GM19372 (cell line): ENCODE measurements at regions not wholly inside any gene's neighbourhood (a gene's known extent, or its start where the extent isn't known, plus 50 kb on each side); places are given as distances from the start of the nearest gene placed in this dataset.

ENCODE experiments used
- ATAC-seq: cut with Tn5 transposase; IDR thresholded peaks from one replicate; pipeline ENCODE4 v1.9.1; 2021; ENCODE audit warnings: mild to moderate bottlenecking, low read depth, moderate library complexity; ENCODE audit not compliant: unreplicated experiment

DNA sequence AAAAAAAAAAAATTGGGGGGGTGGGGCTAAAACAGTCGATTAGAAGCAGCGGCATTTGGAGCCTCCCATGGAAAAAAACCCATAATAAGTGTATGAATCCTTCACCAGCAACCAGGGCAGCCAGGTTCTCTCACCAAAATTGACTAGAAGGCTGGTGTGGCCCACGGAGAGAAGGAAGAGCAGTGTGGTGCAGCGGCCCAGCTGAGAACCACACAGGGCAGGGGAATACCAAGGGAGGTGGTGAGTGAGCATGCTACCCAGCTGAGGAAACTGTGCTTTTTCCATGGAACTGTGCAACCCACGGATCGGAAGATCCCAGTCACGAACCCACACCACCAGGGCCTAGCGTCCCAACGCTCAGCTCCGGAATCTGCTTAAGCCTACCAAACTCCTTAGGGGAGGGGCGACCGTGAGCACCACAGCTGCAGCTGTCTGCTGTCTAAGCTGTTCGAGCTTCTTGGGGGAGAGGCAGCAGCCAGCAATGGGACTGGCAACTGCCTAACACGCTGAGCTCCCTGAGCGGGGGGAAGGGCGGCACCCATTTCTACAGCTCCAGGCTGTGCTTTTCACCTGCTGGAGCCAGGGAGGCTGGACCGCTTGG is 1037.2 kb upstream of the ACVR2A start:
- ATAC-seq = no peak

DNA sequence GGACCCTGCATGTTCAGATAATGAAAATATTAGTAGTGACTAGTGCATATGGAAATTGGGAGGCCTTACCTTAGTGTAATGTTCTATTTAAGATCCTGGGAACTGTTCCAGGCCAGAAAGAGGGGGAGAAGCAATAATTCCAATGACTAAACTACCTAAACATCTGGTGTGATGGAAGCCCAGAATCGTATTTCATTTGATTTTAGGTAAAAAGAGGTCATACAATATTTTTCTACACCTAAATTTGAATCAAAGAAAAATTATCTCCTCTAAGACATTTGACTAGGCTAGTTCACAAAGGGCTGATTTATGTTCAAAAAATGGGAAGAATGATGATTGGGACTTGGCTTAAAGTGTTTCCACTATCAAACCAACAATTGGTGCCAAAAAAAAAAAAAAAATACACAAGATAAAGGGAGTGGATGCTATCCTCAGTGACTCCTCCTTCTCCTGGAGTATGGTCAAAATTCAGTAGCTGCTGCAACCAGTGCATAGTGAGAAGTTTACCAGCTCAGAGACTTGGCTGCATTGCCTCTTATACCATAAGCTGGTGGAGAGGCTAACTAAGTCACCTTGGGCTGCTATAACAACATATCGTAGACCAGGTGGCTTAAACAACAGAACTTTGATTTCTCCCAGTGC is 1038.3 kb upstream of the ACVR2A start:
- ATAC-seq = no peak

DNA sequence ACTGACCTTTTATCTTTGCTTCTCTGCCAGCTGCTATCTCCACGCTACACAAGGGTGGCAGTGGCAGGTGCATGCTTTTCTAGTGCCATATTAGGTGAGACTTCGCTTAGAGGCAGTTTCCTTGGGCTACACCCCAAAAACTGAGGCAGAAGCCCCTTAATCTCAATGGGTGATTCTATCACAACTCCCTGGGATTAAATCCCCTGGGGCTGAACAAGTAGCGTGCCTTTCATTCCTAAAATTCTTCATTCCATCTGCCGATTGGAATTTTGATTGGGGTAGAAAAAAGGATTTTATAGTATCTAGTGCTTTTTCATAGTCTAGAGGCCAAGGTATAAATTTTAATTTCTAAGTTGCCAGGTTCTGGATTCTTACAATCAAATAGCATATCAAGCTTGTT is 1040.5 kb upstream of the ACVR2A start:
- ATAC-seq = no peak

DNA sequence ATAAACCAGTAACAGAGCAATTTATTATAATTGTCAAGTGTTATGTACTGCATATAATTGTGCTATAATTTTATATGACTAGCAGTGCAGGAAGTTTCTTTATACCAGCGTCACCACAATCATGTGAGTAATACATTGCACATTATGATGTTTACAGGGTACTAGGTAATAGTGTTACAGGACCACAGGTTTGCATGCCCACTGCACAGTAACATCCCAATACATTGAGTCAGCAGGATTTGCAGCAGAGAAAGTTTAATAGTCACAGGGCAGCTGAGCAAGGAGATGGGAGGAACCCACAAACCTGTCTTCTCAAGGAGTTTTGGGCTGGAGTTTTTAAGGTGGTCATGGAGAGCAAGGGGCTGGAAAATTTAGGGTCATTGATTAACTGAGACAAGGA is 1042.9 kb upstream of the ACVR2A start:
- ATAC-seq = no peak

DNA sequence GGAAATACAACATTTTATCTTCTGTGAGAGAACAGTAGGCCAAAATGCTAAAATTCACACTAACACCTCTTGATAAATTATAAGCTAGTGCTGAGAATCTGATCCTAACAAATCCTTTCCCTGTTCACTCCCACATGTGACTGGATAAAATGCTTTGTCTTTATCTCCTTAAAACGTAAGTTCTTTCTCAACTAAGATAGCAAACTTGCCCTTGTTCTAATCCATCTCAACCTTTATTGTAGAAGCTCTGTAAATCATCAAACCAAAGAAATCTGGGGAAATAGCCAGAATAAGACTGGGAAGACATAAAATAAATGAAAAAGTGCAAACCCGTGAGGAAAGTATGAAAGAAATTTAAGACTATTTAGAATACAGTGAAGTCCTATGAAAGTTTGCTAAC is 1058.4 kb upstream of the ACVR2A start:
- no peak for ATAC-seq

DNA sequence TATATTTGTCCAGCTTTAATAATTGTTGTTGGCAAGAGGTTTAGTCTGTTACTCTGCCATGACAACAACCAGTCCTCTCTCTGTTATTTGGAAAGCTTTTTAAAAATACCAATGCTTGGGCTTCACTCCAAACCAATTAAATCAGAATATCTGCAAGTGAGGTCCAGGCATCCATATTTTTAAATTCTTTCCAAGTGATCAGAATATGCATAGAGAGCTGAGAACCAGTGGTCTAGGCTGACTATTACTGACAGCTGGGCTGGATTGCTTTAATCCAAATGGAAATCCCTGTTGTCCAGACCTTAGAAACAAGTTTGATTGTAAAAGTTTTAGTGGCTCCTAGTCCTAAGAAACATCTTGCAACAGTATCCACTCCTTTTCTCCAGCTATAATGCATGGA is 1059.7 kb upstream of the ACVR2A start:
- ATAC-seq = no peak

DNA sequence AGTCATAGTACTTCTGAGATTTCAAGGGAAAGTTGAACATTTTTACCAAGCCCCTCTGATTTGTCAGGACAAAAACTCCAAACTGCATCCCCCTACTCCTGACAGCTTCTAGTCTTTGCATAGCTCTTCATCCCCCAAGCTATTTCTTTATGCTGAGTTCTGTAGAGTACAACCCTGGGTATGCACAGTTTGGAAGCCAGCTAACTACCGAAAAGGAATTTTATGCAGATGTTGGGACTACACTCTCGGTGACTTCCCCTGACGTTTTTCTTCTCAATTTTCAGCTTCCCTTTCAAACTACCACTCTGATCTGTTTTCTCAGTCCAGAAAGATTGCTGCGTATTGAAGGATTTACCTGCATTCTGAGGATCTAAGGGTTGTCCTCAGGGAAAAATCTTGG is 1060.2 kb upstream of the ACVR2A start:
- no peak for ATAC-seq

DNA sequence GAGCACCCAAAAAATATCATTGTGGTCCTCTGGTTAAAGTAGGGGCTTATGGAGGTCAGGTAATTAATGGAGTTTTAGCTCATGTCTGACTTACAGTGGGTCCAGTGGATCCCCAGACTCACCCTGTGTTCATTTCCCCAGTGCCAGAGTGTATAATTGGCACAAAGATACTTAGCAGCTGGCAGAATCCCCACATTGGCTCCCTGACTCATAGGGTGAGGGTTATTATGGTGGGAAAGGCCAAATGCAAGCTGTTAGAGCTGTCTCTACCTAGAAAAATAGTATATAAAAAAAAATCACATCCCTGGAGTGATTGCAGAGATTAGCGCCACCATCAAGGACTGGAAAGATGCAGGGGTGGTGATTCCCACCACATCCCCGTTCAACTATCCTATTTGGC is 1067.6 kb upstream of the ACVR2A start:
- ATAC-seq = no peak

DNA sequence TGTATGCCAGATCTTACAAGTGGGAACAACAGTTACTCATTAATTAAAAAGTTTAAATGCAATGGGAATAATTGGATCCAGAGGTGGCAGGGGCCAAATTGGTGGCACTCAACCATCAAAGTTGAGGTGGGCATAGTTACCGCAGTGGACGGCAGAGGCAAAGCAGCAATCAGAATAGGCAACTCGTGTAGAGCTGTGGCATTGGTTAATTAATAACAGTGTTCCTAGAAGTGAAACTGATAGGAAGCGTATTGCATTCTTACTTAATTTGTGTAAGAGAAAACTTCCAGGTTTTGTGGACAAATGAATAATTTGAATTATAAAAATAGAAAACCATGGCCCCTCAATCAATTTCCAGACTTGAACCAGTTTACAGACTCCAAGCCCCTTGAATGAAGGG is 1068.2 kb upstream of the ACVR2A start:
- no peak for ATAC-seq

DNA sequence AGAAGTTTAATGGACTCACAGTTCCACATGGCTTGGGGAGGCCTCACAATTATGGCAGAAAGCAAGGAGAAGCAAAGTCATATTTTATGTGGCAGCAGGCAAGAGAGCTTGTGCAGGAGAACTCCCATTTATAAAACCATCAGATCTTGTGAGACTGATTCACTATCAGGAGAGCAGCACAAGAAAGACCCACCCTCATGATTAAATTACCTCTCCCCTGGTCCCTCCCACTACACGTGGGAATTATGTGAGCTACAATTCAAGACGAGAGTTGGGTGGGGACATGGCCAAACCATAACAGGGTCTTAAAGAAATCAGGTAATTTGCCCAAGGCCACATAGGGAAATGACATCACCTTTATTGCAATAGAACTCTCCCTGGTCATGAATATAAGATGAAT is 1073.3 kb upstream of the ACVR2A start:
- ATAC-seq = no peak

DNA sequence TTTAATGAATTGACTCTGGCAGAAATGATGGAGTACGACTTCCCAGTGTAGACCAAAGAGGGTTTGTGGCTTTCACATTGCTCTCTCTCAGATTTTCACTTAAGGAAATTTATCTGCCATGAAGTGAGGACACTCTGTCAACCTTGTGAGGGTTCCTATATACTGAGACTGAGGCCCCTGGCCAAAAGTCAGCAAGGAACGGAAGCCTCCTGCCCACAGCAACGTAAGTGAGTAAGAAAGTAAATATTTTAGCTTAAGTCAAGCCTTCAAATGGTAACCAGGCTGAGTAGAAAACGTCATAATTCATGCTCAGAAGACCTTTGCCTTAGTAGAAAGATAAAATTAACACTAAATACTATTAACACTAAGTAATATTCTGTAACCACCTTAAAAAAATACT is 1080.5 kb upstream of the ACVR2A start:
- ATAC-seq = no peak

DNA sequence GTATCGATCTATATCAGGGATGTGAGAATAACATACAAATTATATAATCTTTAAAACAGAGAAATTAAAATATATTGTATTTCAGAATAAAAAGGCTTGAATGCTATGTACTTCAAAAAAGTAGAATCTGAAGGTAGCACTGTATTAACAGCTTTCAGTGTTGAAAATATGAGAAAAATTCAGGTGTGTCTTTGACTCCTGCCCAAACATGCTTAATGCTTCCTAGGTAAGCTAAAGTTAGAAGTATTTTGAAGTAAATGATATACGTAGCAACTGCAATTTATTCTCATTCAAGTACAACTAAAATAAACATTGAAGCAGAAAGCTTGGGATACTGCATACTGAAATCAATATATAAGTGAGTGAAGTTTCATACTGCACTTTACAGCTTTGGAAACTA is 1082.0 kb upstream of the ACVR2A start:
- ATAC-seq = no peak

DNA sequence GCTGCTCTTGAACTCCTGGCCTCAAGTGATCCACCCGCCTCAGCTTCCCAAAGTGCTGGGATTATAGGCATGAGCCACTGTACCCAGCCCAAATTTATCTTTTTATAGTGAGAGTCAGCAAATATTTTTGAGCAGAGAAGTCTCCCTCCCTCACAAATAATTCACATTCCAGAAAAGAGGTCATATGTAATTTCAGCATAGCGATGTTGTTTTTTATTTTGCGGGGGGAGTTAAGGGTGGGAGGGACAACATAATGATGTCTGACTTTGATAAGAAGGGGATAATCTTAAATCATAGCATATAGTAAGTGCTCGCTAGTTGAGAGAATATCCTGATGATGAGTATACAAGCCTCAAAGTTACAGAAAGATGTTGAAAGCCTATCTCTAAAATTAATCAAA is 1090.2 kb upstream of the ACVR2A start:
- ATAC-seq = no peak

DNA sequence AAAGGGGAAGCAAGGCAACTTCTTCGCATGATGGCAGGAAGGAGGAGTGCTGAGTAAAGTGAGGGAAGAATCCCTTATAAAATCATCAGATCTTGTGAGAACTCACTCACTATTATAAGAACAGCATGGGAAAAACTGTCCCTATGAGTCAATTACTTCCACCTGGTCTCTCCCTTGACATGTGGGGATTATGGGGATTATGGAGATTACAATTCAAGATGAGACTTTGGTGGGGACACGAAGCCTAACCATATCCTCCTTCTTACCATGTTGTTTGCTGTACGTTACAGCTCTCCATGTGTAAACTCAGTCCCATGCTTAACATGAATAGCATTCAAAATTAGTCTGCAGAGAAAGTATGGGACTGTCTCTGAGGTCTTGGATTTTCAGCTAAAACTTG is 1096.8 kb upstream of the ACVR2A start:
- no peak for ATAC-seq

DNA sequence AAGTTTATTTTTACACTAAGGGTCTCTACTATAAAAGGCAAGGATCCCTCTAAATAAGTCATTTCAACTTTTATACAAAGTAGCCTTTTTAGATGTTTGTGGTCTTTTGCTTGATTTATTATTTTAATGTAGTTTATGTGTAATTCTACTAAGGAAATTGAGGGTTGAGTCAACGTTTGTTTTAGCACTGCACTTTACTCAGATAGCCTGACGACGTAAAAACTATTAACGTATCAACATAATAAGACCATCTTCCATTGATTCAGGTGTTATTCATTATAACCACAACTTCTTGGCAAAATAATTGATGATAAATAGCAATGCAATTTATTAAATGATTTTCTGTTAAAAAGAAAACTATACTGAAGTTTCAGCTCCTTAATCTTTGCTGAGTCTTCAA is 1103.6 kb upstream of the ACVR2A start:
- no peak for ATAC-seq

DNA sequence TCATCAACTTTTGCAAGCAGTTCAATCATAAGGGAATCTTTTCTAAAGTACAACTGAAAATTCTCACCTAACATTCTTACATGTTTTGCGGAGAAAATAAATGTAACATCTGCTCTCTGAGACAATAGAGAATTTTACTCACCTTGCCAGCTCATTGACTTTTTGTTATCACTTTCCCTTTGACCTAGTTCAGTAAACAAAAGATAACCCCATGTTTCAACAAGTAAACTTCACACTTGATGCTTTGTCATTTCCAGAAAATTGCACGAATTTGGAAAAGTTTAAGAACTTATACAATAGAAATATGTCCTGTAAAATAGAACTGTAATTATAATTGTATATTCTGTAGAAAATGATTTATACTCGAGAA is 1110.0 kb upstream of the ACVR2A start:
- no peak for ATAC-seq

DNA sequence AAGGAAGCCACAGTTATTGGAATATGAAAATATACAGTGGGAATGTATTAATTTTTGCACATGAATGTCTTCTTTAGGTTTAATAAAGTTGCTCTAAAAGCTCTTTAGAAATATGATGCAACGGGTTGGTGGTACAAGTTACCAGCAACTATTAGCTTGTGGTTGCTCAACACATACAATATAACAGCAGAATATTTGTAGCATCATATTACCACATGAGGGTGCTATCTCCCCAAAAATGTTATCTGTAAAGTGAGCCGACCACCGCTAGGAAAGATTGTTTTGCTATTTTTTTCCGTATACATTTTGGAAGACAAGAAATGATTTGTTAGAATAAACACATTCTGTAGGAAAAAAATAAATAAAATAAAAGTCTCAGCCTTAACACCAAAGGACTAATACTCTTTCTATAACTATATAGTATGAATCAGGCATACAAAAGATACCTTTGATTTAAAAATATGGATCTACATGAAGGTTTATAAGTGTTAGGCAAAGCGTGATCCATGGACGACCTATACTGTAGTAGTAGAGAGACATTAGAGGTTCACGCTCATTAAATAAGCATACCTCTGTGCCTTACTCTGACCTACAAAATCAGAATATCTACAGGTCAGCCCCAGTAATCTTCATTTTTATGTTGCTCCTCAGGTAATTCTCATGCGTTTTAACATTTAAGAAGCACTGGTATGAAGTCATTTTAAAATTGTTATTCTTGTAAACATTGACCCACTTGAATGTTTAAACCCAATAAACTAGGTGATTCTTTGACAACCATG is 1110.6 kb upstream of the ACVR2A start:
- ATAC-seq = no peak

DNA sequence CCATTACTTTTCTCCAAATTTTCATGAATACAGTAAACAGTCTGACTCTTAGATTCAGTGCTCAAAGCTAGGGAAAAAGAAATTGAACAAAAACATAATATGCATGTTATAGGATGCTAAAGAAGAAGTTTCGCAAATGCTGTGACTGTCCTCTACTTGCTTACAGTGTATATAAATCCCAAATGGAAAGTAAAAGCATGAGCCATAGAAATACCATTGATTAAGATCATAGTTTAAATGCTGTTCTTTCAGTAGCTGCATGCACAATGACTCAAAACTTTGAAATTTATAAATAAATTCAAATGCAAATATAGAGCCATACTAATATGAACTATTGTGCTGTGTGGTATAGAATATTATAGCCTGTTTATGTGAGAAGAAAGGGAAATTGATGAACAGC is 1113.9 kb upstream of the ACVR2A start:
- no peak for ATAC-seq

DNA sequence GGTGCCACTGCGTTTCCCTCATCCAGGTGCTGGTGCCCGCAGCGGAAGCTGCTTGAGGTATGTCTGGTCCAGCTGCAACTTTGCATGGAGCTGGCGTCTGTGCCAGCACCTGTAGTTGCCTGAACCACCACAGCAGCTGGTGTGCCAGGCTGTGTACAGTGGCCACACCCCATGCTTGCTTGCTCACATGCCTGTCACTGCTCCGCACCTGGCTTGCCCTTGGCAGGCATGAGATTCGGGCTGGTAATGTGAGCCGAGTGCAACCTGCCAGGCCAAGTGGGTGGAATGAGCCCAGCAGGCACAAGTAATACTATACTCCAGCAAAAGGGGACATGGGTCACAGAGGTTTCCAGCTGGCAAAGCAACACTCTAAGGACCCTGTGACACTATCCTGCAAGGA is 1123.3 kb upstream of the ACVR2A start:
- no peak for ATAC-seq

DNA sequence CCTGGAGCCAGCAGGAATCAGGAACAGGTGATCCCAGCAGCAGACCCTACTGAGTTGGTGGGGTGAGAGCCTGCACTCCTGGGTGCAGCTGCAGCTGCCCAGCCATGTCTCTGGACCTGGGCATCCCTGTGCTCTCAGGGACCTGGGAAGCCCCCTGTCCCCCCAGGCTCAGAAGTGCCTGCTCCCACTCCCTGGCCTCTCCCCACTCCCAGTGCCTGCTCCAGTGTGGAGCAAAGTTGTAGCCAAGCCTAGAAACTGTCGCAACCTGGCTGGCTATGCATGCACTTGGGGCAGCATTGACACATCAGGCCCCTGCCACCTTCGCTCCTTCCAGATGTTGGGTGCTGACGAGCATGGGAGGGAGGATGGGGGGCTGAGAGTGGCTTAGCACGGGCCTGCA is 1124.7 kb upstream of the ACVR2A start:
- no peak for ATAC-seq

DNA sequence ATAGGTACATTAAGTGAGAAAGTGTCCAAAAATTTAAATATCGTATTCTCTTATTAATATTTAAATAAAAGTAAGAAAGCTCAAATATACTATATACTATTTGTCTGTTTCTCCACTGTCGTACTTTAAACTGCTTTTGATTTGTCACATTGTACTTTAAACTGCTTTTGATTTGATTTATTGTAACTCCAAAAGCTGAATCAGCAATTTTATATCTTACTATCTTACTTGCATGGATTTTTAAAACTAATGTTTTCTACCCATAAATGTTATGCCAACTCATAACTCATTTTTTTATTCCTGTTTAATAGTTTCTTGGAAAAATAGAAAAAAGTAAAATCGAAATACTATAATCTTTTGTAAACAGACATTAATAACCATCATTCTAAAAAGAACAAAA is 1128.2 kb upstream of the ACVR2A start:
- no peak for ATAC-seq

DNA sequence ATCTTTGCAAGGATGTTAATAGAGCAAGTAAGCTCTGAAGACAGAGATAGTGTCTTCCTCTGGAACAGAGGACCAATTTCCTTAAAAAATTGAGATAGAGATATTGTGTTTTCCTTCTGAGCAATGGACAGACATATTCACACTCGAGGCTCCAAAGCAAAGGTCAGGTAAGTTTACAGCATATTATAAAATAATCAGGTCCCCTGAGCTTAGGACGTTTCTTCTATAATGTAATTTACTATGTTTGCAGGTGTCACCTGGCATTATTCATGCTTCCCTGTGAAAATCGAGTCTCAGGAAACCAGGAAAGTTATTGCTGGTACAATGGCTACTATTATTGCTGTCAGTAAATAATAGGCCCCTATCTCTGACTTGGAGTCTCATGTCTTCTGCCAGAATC is 1135.8 kb upstream of the ACVR2A start:
- no peak for ATAC-seq
